ES-I3 (cell line): ENCODE measurements at regions not wholly inside any gene's neighbourhood (a gene's known extent, or its start where the extent isn't known, plus 50 kb on each side); places are given as distances from the start of the nearest gene placed in this dataset.
A peak's percentile ranks its signal among the peaks of the same experiment; 100 is the strongest.

ENCODE experiments used
- H3K36me3 ChIP-seq: 2 replicates; pipeline ENCODE4 v1.6.1; 2013; ENCODE audit warnings: mild to moderate bottlenecking, low read length, control low read depth, moderate library complexity; ENCODE audit not compliant: insufficient read depth
- H3K4me1 ChIP-seq: 2 replicates; pipeline ENCODE4 v1.6.1; 2013; ENCODE audit warnings: mild to moderate bottlenecking, control low read depth, low read length; ENCODE audit not compliant: insufficient read depth
- H3K9ac ChIP-seq: 2 replicates; pipeline ENCODE4 v1.6.1; 2013; ENCODE audit warnings: low read depth, mild to moderate bottlenecking, low read length, moderate library complexity
- H3K9me3 ChIP-seq: 2 replicates; pipeline ENCODE4 v1.6.1; 2013; ENCODE audit warnings: mild to moderate bottlenecking, low read length, moderate library complexity; ENCODE audit not compliant: control insufficient read depth, insufficient read depth

DNA sequence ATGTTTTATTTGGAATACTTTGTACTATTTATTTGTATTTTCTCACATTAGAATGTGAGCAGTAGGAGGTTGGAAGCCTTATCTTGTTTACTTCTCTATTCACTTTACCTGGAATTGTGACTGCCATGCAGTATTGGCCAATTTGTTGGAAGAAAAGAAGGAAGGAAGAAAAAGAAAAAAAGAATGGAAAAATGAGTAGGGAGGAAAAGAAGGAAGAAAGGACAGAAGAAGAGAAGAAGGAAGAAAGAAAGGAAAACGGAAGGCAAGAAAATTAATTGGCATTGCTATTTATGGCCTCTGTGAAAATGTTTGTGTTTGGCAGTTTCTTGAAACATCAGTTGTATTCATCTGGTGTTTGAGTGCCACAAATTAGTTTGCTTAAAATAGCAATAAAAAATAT lies 575.2 kb upstream of the ZNF608 start:
- no peak overlapping the region for H3K9ac ChIP-seq
- H3K9me3 ChIP-seq: no peaks in the 10 kb centered on the region
- peaks cover 13% of the 10 kb centered on the region; the same call in 1 of the 2 replicates for H3K4me1 ChIP-seq
- no peaks in the 10 kb centered on the region for H3K36me3 ChIP-seq

DNA sequence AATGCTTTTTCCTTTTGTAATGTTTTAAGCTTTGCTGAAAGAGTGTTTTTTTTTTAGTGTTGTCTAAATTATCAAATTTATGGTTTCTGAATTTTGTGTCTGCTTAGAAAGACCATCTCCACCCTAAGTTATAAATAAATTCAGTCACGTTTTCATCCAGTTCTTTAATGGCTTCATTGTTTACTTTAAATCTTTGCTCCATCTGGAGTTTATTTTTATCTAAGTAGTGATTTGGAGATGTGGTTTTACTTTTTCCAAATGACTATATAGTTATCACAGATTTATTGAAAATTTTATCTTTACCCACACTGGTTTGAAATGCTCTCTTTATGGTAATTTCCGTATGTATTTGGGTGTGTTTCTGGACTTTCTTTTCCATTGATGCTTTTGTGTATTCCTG lies 577.2 kb upstream of the ZNF608 start:
- no peaks in the 10 kb centered on the region for H3K36me3 ChIP-seq
- H3K9me3 ChIP-seq: no peaks in the 10 kb centered on the region
- peaks cover 3% of the 10 kb centered on the region; the same call in 1 of the 2 replicates for H3K4me1 ChIP-seq
- no peak overlapping the region for H3K9ac ChIP-seq

DNA sequence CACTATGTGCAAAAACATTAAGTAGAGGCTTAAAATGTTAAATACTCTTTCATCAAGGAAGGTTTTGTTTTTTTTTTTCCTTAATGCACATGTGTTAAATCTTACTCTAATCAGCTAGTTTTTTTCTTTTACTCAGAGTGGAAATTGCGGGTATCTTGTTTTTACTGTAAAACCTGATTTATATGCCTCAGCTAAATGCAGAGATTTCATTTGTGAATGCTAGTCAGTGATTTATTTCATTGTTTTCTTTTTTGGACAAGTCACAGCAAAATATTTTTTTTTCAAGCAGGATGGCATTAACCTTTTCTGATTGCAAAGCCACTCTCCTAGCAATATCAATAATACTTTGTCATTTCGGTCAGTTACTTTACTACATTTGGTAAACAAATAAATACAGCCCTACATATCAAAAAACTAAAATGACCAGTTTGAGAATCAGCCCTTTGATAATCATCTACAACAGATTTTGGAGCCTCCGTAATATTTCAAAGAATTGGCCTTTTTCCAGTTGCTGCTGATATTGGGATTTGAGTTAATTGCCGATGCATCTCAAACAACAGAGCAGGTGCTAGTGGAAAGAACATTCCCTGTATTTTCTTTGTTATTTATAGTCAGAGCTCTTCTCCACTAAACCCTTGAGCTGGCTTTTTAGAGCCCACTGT lies 579.2 kb upstream of the ZNF608 start:
- H3K9ac ChIP-seq: no peak overlapping the region
- H3K4me1 ChIP-seq: peaks cover 3% of the 10 kb centered on the region
- no peaks in the 10 kb centered on the region for H3K36me3 ChIP-seq
- no peaks in the 10 kb centered on the region for H3K9me3 ChIP-seq

DNA sequence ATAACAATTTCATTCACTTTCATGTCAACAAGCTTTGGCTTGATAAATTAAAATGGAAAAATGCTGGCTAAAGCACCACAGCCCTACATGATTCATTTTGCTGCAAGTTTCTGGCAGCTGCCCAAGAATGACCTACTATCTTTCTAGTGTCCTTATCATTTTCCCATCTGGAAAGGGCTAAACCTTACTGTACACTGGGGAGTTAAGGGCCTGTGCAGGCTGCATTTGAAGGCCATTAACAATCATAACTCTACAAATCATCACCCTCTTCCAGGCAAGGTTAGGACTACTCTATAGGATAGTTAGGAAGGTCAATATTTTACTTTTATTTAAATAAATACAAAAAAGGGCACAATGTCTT lies 579.7 kb upstream of the ZNF608 start:
- H3K4me1 ChIP-seq: peaks cover 4% of the 10 kb centered on the region
- no peaks in the 10 kb centered on the region for H3K9me3 ChIP-seq
- H3K9ac ChIP-seq: no peak overlapping the region
- no peaks in the 10 kb centered on the region for H3K36me3 ChIP-seq

DNA sequence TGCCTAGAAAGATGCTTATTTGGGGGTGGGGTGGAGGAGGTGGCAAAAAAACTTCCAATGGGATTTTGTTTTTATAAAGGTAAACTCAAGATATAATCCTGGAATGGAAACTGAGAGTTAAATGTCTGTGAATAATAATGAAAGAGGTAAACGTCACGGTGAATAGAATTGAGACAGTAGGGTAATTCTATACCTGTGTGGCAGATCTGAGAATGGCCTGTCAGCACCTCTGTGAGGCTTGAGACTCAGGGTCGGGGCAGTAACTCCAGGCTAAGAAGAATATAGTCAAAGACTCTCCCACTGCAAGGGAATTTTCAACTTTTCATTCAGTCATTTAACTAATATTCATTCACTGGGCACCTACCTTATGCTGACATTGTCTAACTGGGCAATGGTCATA lies 581.2 kb upstream of the ZNF608 start:
- H3K4me1 ChIP-seq: peaks cover 7% of the 10 kb centered on the region
- no peaks in the 10 kb centered on the region for H3K36me3 ChIP-seq
- H3K9ac ChIP-seq: no peak overlapping the region
- H3K9me3 ChIP-seq: no peaks in the 10 kb centered on the region

DNA sequence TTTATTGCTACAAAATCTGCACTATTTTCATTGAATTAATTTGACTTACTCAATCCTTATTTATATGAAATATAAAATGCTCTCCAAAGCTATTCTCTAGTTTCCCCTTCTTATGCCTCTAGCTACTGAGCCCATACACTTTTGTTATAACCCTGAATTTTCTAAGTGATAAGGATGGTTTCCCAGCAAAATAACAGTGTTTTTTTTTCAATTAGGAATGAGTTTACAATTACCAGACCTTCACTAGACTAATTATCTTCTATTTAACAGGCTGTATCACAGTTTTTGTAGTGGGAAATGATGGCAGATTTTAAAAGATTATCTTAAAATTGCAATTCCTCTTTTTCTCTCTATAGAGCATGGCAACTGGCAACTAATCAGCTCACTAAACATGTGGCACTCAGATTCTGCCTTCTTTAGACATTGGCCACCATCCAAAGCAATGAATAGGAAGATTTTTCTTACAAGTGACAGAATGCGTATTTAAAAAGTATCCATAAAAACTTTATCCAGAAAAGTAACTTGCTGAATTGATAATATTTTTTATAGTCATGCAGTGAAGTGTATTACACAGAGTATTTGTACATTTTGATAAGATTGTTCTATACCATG lies 585.7 kb upstream of the ZNF608 start:
- H3K9me3 ChIP-seq: no peaks in the 10 kb centered on the region
- peaks cover 12% of the 10 kb centered on the region for H3K4me1 ChIP-seq
- H3K36me3 ChIP-seq: no peaks in the 10 kb centered on the region
- no peak overlapping the region for H3K9ac ChIP-seq

DNA sequence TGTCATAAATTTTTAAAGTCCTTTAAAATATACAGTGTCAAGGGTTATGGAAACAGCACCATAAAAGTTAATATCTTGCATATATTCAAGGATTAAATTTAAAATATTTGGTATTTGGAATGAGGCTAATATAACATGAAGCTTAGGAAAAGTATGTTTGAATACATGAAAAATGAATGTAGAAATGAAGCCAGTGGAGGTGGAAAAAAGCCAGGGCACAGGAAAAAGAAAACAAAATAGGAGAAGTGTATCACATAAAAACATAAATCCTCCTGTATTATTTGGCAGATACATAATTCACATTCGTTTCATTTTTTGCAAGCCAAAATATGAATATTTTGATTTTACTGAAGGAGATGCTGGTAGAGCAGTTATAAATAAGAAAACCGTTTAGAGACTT lies 587.0 kb upstream of the ZNF608 start:
- Histone ChIP-seq H3K4me1 (peaks cover 16% of the 10 kb centered on the region), H3K9me3 (no peaks in the 10 kb centered on the region), H3K36me3 (no peaks in the 10 kb centered on the region), H3K9ac (no peak overlapping the region)

DNA sequence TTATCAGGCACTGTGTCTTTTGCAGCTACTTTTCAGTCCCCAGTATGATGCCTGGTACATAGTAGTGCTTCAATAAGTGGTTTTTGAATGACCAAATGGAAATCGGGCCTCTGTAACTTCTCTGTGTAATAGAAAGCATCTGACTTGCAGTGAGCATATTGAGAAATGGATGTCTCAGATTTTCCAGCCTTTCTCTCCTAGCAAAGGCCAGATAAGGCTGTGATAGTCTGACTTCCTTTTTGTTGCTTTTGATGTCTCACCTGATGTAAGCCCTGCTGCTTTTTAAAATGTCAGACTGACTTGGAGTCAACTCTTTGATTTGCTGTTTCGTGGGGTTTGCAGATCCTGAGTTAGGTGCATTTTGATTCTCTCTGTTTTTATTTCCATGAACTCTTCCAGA lies 590.0 kb upstream of the ZNF608 start:
- peaks cover 13% of the 10 kb centered on the region for H3K4me1 ChIP-seq
- no peaks in the 10 kb centered on the region for H3K9me3 ChIP-seq
- H3K36me3 ChIP-seq: no peaks in the 10 kb centered on the region
- H3K9ac ChIP-seq: no peak overlapping the region

DNA sequence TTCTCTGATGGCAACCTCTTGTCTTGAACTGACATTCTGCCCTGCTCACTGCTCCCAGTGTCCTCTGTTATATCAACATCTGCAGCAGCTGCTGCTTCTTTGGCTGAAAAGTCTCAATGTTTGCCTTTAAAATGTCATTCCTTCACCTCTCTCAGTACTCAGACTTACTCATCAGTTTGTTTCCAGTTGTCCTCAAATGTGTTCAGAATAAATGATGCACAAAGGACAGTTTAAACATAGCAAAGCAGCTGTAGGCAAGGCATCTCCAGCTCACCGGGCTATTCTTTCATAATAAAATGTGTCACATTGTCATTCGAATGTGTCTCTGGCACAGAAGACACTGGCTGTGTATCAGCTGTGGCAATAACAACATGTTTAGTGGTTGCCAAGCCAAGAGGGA lies 590.9 kb upstream of the ZNF608 start:
- H3K9me3 ChIP-seq: no peaks in the 10 kb centered on the region
- H3K4me1 ChIP-seq: peaks cover 13% of the 10 kb centered on the region
- no peak overlapping the region for H3K9ac ChIP-seq
- no peaks in the 10 kb centered on the region for H3K36me3 ChIP-seq

DNA sequence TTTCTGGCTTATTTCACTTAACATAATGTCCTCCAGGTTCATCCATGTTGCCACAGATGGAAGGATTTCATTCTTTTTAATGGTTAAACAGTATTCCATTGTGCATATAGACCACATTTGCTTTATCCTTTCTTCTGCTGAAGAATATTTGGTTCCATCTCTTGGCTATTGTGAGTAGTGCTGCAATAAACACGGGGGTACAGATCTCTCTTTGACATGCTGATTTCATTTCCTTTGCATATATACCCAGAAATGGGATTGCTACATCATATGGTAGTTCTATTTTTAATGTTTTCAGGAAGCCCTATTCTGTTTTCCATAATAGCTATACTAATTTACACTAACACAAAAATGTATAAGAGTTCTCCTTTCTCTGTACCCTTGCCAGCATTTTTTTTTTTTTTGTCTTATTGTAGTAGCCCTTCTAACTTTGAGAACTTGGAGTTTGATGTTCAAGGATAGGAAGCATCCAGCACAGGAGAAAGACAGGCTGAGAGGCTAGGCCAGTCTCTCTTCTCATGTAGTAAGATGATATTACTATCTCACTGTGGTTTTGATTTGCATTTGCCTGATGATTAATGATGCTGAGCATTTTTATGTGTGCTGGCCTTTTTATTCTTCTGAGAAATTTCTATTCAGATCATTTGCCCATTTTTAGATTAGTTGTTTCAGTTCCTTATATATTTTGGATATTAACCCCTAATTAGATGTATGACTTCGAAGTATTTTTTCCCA lies 592.2 kb upstream of the ZNF608 start:
- Histone ChIP-seq H3K9me3 (no peaks in the 10 kb centered on the region), H3K36me3 (no peaks in the 10 kb centered on the region), H3K4me1 (peaks cover 13% of the 10 kb centered on the region), H3K9ac (no peak overlapping the region)

DNA sequence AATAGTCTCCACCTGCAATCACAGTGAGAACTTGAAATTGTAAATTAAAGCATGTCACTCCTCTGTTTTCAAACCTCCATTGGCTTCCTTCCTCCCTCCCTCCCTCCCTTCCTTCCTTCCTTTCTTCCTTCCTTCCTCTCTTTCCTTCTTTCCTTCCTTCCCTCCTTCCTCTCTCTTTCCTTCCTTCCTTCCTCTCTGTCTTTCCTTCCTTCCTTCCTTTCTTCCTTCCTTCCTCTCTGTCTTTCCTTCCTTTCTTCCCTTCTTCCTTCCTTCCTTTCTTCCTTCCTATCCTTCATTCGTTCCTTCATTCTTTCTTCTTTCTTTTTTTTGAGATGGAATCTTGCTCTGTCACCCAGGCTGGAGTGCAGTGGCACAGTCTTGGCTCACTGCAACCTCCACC lies 595.0 kb upstream of the ZNF608 start:
- H3K36me3 ChIP-seq: no peaks in the 10 kb centered on the region
- peaks cover 11% of the 10 kb centered on the region for H3K4me1 ChIP-seq
- H3K9me3 ChIP-seq: no peaks in the 10 kb centered on the region
- no peak overlapping the region for H3K9ac ChIP-seq

DNA sequence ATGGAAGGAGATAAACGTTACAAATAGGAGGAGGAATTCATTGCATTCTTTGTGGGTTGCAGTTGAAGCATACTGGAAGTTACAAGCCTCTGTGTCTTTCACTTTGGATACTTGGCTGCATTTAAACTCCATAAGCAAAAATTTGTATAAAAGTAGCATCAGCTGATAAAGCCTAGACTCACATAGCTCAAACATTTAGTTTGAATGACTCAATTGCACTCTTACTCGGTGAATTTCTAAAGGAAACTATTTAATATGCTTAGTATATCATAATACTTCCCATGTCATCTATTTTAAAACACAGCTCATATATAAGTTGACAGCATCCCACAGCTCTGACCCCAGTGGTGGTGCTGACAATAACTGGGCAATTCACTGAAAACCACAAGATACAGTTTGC lies 596.6 kb upstream of the ZNF608 start:
- Histone ChIP-seq H3K4me1 (no peaks in the 10 kb centered on the region), H3K9ac (no peak overlapping the region), H3K36me3 (no peaks in the 10 kb centered on the region), H3K9me3 (no peaks in the 10 kb centered on the region)

DNA sequence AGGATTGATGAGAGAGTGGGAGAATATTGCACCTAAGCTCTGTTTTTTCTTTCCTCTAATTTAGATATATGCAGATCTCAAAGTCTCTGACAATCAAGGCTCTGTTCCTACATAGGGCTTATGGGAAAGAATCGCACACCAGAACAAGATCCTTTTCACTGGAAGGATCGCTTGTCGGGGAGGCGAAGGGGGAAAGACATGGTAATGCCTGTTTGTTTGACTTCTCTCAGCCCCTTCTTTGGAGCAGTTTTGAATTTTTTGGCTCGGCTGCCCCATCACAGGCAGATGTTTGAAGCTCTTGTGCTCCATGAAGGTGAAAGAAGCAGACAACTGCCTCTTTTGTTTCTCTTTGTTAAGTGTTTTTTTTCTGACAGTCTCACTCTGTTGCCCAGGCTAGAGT lies 599.9 kb upstream of the ZNF608 start:
- peaks cover 14% of the 10 kb centered on the region for H3K4me1 ChIP-seq
- H3K36me3 ChIP-seq: no peaks in the 10 kb centered on the region
- no peak overlapping the region for H3K9ac ChIP-seq
- H3K9me3 ChIP-seq: no peaks in the 10 kb centered on the region

DNA sequence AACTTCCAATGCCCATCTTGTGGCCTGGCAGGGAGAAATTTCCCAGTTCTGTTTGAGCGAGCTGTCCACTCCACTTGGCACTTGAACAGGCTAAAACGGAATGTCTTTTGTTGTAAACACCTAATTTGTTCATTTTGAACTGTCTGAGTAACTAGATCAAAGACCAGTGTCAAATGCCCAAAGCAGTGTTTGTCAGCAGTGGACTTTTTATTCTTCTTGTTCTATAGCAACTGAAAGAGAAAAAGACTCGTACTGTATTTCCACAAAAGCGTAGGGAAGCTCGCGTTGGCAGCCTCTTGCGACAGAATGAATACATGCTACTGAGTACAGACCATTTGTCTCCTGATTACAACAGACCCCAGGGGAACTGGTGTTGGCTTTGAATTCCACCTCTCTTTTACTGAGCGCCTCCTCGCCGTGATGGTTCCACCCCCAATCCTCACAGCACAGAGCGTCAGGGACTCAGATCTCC lies 601.8 kb upstream of the ZNF608 start:
- H3K36me3 ChIP-seq: no peaks in the 10 kb centered on the region
- H3K4me1 ChIP-seq: peaks cover 14% of the 10 kb centered on the region
- peak overlapping the region; percentile 32; the same call in 1 of the 2 replicates for H3K9ac ChIP-seq
- no peaks in the 10 kb centered on the region for H3K9me3 ChIP-seq
